HUDEP-2 (cell line): ENCODE measurements at regions not wholly inside any gene's neighbourhood (a gene's known extent, or its start where the extent isn't known, plus 50 kb on each side); places are given as distances from the start of the nearest gene placed in this dataset.

Source experiments
- DNase-seq, 76 experiments: peaks; one replicate each; lab custom pipeline; 2025; ENCODE audit not compliant: unreplicated experiment in 76 of 76; lab: John Stamatoyannopoulos, UW

DNA sequence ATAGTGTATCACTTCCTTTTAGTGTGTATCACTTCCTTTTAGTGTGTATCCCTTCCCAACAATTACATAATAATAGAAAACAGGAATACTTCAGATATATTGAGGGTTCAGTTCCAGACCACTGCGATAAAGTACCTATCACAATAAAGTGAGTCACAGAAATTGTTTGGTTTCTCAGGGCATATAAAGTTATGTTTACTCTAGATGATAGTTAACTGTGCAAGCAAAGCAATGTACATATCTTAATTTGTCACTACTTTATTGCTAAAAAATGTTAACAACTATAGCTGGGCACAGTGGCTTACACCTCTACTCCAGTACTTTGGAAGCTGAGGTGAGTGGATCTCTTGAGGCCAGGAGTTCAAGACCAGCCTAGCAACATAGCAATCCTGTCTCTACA, 938.4 kb downstream of the CCSER2 start:
- DNase-seq, result no peak

DNA sequence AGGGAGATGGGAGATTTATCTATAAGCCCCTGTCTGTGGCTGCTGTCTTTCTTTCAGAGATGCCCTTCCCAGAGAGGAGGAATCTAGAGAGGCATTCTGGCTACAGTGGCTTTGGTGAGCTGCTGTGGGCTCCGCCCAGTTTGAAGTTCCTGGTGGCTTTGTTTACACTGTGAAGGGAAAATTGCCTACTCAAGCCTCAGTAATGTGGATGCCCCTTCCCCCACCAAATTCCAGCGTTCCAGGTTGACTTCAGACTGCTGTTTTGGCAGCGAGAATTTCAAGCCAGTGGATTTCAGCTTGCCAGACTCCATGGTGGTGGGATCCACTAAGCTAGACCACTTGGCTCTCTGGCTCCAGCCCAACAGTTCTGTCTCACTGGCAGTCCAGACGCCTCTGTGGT, 951.6 kb downstream of the CCSER2 start:
- no peak for DNase-seq

DNA sequence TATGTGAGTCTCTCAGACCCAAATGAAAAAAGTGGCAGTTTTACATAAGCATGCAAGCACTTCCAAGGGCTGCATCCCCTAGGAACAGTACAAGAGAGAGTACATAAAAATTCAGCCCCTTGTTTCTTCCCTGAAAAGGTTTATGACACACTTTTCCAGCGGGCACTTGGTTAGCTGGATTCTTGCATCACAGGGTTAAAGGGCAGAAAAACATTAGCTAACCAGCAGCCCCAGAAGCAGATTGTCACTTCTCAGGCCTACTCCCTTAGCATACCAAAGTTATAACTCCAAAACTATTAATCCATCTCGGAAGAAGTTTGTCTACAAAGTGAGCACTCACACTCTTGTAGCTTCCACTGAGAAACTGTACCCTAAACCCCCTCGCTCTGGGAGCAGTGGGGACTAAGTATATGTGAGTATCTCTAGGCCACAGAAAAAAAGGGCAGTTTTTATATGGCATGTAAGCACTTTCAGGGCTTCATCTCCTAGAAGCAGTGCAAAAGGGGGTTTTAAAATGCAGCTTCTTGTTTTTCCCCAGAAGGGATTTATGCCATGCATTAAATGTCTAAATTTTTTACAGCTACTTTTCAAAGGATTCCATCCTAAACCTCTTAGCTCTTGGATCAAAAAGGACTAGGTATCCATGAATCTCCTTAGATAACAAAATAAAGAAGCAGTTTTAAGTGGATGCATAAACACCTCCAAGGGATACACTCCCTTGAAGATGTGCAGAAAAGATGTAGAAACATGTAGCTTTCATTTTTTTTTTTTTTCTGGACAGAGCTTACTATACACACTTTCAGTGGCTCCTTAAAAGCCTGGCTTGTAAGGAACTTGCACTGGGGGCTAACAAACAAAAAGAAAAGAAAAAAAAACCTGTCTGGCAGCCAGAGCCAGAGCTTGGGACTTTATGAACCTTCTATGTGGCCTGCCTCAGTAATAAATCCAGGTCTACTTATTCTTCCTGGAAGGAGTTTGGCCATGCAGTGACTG, 956.7 kb downstream of the CCSER2 start:
- DNase-seq, result no peak

DNA sequence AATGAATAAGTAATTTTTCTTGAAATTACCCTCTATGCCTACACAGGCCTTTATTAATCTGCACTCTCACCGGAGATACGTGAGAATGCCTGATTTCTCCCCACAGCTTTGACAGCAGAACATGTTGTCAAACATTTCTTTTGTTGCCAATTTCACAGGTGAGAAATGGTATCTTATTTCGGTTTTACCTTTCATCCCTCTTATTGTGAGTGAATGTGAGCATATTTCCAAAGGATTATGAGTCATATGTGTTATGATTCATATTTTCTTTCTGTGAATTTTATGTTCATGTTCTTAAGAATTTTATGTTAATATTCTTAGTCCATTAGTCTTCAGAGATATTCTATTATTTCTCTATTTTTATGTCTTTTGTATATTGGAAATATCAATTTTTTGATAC, 965.1 kb downstream of the CCSER2 start:
- no peak for DNase-seq

DNA sequence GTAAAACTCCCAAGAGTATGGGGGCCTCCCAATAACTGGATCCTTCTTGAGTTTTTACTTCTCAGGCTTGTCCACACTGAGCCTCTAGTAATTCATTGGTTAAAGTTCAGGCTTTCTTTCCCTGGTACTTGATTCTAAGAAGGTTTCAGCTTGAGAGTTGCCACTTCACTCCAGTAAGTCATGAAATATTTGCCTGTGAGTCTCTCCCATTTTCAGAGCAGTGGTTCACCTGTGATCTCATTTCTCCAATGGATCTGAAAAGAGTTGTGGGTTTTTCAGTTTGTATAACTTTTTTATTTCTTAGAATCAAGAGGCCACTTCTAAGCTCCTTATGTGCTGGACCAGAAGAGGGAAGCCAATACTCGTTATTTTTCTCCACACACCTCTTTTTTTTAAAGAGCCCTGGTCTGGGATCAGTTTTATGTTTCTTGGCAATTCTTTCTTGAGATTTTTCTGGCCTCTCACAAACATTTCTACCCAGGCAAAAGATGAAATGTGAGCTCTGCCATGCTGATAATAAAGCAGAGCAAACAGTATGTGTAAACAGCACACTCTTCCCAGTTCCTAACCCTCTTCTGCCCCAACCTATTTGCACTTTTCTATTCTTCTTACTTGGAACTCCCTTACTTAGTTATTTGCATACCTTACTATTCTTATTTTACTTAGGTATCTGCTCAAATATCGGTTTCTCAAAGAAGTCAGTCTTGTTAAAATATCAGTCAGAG, 983.4 kb downstream of the CCSER2 start:
- DNase-seq, result no peak

DNA sequence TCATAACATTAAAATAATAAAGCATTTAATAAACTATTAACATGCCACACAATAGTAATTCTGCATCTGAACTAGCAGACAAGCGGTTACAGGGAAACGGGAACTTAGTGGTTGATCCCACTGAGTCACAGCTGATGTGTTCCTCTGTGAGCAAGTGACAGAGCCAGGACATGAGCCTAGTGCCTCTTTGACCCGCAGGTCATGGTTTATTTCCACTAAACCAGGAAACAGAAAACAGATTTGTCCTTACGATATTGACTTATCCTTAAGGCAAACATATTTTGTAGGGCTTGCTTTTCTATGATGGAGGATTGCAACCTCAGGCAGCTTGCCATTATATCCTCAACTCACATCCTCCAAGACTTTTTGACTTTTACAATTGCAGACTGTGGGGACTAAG, 987.3 kb downstream of the CCSER2 start:
- no peak for DNase-seq

DNA sequence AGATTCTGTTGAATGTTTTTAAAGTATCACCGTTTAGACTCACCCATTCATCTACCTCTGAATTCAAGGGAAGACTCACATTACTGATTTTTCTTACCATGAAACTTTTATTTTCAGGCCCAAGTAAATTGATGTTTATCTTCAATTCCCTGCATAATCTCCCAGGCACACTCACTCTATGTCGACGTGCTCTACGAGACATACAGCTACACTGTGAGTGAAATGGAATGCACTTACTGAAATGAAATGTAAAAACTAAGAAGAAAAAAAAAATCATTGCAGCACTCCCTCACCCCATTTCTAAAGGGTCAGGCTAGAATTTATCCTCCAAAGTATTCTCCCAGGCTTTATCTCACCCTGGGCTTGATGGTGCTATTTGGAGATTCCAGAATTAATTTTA, 987.9 kb downstream of the CCSER2 start:
- no peak for DNase-seq

DNA sequence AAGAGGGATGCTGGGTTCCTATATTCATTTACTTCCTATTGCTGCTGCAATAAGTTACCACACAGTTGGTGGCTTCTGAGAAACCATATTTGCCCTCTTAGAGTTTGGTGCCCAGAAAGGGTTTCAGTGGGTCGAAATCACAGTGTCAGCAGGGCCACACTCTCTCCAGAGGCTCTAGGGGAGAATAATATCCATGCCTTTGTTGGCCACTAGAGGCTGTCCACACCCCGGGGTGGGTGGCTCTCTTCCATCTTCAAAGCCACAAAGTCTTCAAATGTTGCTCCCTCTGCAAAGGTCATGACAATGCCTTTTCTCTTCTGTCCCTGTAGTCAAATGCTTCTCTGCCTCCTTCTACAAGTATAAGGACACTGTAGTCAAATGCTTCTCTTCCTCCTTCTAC, 989.4 kb downstream of the CCSER2 start:
- peak in 7 of 76 experiments; percentile 0 to 14 (median 3) for DNase-seq

DNA sequence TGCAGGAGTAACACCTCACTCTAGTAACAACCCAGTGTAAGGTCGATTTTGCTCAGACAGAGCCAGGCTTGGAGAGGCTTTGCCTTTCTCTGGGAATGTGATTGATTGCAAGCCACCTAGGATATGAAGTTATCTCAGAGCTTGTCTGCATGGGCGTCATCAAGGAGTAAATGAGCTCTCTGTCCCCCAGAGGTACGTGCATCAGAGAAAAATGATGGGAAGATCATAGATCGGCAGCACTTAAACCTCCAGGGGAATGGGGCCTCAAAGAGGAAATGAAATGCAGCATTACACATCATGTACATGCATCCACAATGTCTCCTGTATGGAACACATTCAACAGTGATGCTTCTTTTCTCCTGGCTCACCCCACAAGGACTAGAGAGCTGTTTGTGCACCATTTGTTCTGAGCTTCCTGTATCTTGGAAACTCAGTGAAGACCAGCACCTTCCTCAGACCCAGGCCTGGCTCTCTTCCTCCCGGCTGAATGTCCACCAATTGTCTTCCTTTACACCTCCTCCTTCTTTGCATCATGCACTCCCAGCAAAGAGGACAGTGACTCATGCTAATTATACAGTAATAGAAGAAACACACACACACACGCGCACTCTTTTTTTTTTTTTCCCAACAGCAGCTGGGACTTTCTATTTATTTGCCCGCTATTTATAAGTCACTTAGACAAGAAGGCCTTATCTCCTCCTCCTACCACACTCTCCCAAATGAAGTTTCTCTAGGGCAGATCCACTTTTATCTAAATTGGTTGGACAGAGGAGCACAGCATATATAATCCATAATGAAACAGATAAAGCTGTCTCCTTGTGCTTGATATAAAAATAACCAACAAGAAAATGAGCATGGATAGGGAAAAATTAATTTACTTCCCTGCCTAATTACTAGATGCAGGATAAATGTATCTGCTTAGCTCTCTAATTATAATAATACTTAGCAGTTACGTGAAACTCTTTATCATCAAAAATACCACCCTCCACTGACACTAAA, 990.7 kb downstream of the CCSER2 start:
- no peak for DNase-seq

DNA sequence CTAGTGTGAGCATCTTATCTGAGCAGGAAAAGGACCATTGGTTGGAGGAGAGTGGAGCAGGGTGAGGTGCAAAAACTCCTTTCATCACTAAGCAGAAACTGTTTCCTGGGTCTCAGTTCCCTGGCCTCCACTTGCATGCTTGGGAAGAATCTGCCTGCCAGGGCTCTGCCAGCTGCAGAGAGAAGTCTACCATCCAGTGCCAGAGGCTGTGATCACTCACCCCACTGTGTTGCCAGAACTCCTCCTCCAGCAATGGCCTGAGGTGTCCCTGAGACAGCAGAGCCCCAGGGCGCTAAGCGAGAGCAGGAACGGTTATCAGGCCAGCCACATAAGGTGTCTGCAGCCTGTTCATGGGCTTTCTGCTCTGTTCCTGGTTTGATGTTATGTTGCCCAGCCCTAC, 991.4 kb downstream of the CCSER2 start:
- DNase-seq, result no peak

DNA sequence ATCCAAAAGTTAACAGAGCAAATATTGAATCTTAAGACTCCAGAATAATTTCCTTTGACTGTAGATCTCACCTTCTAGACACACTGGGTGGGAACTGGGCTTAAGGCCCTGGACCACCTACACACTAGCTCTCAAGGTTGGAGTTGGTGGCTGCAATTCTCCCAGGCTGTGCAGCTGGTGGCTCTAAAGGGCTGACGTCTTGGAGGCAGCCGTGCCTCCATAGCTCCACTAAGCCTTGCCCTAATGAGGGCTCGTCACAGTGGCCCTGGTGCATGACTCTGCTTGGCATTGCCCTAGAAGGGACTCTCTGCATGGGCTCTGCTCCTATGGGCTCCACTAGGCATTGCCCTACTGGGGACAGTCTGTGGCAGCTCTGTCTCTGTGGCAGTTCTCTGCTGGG, 1005.2 kb downstream of the CCSER2 start:
- DNase-seq, result no peak

DNA sequence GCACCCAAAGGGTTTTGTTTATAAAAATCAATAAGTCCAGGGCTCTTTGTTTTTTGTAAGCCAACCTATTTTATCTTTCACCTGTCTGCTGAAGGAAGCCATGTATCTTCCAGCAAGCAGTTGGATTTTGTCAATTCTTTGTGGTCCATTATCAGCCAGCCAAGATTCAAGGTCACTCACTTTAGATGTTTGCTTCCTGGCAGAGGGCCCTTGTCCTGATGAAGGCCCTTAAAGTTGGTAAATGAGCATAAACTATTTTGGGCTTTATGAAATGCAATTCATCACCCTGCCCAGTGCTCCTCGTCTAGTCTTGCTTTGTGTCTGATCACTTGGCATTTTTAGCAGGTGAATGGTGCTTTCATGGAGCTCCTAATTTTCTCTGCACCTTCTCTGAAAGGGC, 1004.2 kb downstream of the GRID1 start:
- DNase-seq, result peak in 1 of 76 experiments; percentile 1

DNA sequence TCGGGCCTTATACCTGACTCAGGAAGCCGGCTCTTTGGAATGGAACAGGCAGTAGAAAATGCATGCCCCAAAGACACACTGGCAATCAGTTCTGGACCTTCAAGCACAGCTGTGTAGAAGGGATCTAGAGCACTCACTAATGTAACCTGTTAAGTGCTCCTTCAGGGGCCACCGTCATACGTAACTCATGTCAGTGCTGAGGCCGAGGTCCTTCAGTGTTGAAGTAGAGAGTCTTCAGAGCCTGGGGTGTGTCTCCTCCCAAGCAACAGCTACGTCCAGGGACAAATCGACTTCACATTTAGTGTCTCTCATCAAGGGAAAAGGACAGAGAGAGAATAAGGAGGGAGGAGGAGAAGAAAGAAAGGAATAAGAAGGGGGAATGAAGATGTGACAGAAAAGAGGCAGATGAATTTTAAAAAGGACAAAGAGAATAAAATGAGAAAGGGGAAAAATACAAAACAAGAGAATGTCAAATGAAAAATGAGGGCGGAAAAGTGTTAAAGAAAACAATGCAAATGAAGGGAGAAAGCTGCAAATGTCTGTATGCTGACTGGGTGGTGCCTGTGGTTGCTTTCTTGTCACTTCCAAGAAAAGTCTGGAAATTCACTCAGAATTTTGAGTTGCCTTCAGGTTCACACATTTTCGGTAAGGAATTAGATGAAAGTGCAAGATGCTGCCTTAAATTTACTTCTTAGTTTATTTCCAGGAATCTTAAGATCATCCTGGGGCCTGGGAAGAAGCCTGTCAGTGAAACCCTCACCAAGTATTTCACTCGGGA, 989.4 kb downstream of the GRID1 start:
- no peak for DNase-seq

DNA sequence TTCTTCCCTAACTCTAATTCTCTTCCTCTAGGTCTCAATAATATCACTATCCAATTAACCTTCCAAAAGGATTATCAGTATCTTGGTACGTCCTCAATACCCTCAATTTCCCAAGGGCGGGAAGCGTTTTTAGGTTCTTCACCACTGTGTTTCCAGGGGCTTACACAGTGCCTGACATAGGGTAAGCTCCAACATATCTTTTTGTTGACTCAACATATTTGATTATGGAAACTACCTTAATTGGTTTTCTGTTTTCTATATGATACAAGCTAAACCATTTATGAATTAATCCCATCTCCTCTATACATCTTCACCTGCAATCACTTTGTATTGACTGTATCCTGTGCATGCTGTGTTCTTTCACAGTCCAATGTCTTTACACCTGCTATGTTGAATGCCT, 987.3 kb downstream of the GRID1 start:
- no peak for DNase-seq

DNA sequence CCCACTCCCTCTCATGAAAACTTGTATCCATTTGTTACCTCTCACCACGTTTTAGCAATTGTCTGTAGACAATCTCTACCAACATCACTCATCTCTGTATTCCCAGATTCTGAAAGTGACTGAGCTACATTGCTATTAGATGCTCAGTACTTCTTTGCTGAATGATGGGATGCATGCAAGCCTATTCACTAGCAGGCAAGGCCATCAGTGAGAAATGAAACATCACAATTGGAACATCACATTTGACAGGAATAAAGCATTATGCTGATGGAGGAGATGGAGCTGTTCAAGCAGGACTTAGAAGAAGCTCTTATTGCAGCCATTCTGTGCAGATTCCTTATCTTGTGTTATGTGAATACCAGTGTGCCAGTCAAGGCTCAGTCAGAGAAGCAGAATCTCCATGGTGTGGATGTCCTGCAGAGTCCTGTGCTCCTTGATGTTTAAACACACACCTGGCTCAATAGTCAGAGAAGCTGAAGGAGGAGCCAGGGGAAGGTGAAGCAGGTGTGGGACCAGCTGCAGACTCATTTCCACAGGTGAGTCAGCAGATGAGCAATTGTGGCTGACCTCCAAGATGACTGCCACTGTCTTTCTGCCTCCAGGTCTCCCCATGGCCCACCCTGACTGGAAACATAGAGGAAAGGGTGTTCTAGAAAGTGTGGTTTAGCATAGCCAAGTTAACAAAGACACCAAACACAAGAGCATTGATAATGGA, 965.5 kb downstream of the GRID1 start:
- DNase-seq, result no peak

DNA sequence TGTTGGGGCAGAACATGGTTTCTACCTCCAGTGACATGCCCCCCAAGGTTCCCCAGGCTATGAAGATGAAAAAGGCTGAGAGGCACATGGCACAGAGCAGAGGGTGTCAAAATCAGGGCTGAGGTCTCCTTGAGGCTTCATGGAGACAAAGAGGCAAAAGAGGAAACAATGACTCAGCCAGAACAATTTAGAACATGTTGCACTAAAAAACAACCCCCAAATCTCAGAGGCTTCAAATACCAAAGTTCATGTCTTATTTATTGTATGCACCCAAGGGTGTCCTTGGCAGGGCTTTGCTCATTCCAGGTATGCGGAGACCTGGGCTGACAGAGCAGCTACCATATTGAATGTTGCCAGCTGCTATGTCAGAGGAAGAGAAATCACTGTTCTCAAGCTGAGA, 964.1 kb downstream of the GRID1 start:
- no peak for DNase-seq

DNA sequence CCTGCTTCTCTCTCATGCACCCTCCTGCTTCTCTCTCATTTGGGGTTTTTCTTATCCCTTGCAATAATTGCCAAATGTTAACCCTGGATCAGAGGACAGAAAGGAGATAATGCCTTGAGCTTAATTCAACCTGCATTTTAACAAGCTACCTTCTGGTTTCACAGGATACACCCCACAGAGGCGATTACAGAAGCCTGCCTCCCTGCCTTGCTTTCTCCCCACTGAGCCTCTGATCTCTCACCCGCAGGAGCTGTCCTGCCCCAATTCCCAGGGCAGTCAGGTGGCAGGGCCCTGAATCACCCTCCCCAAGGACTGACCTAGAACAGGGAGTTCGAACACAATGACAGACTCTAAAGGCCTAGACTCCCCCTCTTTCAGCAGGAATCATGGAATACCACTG, 959.5 kb downstream of the GRID1 start:
- DNase-seq, result no peak

DNA sequence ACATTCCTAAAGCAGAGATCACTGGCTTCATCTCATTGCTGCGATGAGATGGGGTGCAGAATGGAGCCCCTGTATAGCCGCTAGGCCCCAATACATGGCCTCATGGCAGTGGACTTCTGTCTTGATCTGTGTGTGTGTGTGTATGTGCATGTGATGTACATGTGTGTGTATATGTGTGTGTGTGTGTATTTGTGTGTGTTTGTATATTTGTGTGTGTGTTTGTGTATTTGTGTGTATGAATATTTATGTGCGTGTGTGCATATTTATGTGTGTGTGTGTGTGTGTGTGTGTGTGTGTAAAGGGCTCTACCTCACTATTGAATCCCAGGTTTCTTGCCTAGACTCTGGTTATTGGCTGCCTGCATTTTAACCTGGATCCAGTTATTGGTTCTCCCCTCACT, 958.2 kb downstream of the GRID1 start:
- DNase-seq, result no peak

DNA sequence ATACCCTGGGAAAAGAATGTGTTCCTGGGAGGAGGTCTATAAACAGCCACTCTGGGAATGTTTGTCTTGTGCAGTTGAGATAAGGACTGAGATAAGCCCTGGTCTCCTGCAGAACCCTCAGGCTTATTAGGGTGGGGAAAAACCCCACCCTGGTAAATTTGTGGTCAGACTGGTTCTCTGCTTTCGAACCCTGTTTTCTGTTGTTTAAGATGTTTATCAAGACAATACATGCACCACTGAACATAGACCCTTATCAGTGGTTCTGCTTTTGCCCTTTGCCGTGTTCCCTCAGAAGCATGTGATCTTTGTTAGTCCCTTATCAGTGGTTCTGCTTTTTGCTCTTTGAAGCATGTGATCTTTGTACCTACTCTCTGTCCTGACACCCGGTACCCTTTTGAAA, 956.0 kb downstream of the GRID1 start:
- DNase-seq, result peak in 12 of 76 experiments; percentile 6 to 57 (median 26)
